Ectodermal cell (in vitro differentiated cells): ENCODE measurements at regions not wholly inside any gene's neighbourhood (a gene's known extent, or its start where the extent isn't known, plus 50 kb on each side); places are given as distances from the start of the nearest gene placed in this dataset.

Experiments used
- H3K27ac ChIP-seq: 2 replicates; pipeline ENCODE4 v1.7.0; 2013; ENCODE audit warnings: mild to moderate bottlenecking, low read depth, low read length; ENCODE audit not compliant: insufficient read depth, poor library complexity, severe bottlenecking
- H3K27me3 ChIP-seq: 2 replicates; pipeline ENCODE4 v1.7.0; 2013; ENCODE audit warnings: mild to moderate bottlenecking, low read length; ENCODE audit not compliant: insufficient read depth, control insufficient read depth, poor library complexity, severe bottlenecking
- H3K36me3 ChIP-seq: one replicate; pipeline ENCODE4 v1.7.0; 2013; ENCODE audit warnings: low read length; ENCODE audit not compliant: control insufficient read depth, insufficient read depth
- H3K4me1 ChIP-seq: one replicate; pipeline ENCODE4 v1.7.0; 2013; ENCODE audit warnings: low read length; ENCODE audit not compliant: control insufficient read depth, insufficient read depth
- H3K4me3 ChIP-seq: 2 replicates; pipeline ENCODE4 v1.7.0; 2013; ENCODE audit warnings: low read depth, low read length, control low read depth; ENCODE audit not compliant: insufficient read depth
- H3K9me3 ChIP-seq: 2 replicates; pipeline ENCODE4 v1.7.0; 2013; ENCODE audit warnings: mild to moderate bottlenecking, low read length, moderate library complexity; ENCODE audit not compliant: control insufficient read depth
- WGBS, 2 experiments: methylation state at CpG; one replicate each; pipeline ENCODE4 v1.1.7; 2013; ENCODE audit warnings: missing lambda C conversion rate in 2 of 2; 5-methylcytosine and 5-hydroxymethylcytosine counted together

DNA sequence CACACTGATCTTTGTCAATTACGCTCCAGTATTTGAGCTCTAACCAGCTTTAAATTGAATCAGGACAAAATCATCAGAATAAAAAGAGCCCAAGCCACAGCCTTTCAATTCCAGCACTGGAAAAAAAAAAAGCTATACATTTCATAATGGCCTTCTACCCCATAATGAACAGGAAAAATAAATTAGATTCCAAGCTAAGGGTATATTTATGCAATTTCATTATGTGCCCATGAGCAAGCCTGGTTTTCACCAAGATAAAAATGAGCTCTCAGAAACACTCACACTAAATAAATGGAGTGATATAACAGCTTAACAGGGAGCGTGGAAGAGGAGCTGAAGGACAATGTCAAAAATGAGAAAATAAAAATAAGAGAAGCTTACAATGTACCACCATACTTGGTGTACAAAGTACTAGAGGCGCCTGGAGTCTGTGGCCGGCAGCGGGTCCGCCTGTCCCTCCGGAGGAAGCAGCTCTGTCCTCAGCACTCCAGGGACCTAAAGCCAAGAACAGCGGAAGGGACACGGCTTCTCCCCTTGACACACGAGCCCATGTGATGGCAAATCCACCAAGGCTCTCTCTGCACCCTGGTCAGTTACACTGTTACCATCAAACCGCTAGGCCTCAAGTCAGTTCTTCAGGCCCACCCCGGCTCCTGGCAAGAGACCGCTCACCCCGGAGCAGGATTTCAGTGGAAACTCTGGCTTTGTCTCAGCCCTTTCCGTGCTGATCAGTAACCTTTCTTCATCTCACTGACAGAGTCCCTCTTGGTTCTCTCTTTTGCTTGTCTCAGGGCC, 69.6 kb downstream of the RBFOX3 start:
- 90 to 93% methylated on average over 14 to 15 of the region's 15 CpGs for WGBS, 2 experiments
- no peaks in the 10 kb centered on the region for H3K4me1 ChIP-seq
- H3K27ac ChIP-seq, result no peak overlapping the region
- H3K27me3 ChIP-seq, result no peaks in the 10 kb centered on the region
- no peaks in the 10 kb centered on the region for H3K9me3 ChIP-seq
- H3K4me3 ChIP-seq, result no peak overlapping the region
- H3K36me3 ChIP-seq, result no peaks in the 10 kb centered on the region

DNA sequence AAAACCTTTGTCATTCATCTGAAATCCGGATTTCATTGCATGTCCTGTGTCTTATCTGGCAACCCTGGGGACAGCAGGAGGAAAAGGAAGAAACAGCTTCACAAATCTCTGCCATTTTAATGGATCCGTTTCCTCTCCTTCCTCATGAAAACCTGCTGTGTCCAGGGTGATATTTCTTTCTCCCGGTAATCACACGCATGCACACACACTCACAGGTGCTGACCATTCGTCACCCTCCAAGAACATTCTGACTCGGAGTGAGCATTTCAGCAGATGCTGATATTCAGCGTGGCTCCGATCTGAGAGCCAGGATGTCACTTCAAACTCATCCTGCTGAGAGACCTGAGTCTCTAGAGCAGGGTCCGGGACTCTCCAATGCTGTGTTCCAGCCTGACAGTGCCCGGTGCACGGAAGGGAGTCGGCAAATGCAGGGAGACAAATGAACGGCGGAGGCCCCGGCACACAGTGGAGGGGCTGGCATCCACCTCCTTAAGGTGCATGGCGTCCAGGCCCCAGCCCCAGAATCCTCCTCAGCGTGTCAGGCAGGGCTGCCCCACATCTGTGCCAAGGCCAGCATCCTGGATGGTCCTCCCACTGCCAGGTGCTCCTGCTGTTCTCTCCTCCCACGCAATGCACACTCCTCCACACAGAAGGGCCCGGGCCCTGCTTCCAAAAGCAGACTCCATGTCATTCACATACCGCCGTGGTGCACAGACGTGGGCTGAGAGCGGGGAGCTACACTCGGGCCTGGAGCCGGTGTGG, 70.7 kb downstream of the RBFOX3 start:
- Histone ChIP-seq H3K9me3 (no peaks in the 10 kb centered on the region), H3K36me3 (no peaks in the 10 kb centered on the region), H3K4me1 (no peaks in the 10 kb centered on the region), H3K27ac (no peak overlapping the region), H3K4me3 (no peak overlapping the region), H3K27me3 (no peaks in the 10 kb centered on the region)
- WGBS, 2 experiments, result 95% methylated on average over 25 of the region's 25 CpGs

- H3K36me3 ChIP-seq, result no peaks in the 10 kb centered on the region
- H3K4me3 ChIP-seq, result no peak overlapping the region
- 94 to 95% methylated on average over 6 of the region's 6 CpGs for WGBS, 2 experiments
- H3K9me3 ChIP-seq, result no peaks in the 10 kb centered on the region
- no peak overlapping the region for H3K27ac ChIP-seq
- H3K27me3 ChIP-seq, result no peaks in the 10 kb centered on the region
- H3K4me1 ChIP-seq, result peaks cover 4% of the 10 kb centered on the region
These were observed 72.6 kb downstream of the RBFOX3 start for GRCh38 chr17:79538291-79538690.

DNA sequence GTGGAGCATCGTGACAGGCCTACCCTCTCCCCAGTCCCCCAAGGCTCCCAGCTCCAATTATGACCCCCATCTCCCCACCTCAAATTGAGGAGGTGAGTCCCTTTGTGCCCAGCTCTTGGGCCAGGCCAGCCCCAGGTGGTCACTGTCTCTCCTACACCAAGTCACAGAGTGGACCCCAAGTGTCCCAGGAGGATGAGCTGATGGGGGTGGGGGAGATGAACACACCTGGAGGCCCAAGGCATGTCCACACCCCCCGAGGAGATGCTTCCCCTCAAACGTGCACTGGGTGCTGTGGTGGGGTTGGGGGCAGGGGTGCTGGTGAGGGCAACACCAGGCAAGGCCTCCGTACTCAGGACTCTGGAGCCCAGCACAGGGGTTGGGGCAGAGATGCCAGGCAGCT, 73.2 kb downstream of the RBFOX3 start:
- H3K36me3 ChIP-seq, result no peaks in the 10 kb centered on the region
- H3K9me3 ChIP-seq, result no peaks in the 10 kb centered on the region
- H3K4me3 ChIP-seq, result no peak overlapping the region
- peaks cover 4% of the 10 kb centered on the region for H3K4me1 ChIP-seq
- no peak overlapping the region for H3K27ac ChIP-seq
- WGBS, 2 experiments, result 90 to 92% methylated on average over 4 of the region's 4 CpGs
- no peaks in the 10 kb centered on the region for H3K27me3 ChIP-seq

GRCh38 chr17:79537061-79537460, 73.8 kb downstream of the RBFOX3 start:
- 90 to 93% methylated on average over 7 of the region's 7 CpGs for WGBS, 2 experiments
- H3K27me3 ChIP-seq, result no peaks in the 10 kb centered on the region
- no peaks in the 10 kb centered on the region for H3K36me3 ChIP-seq
- no peaks in the 10 kb centered on the region for H3K9me3 ChIP-seq
- H3K4me1 ChIP-seq, result peaks cover 6% of the 10 kb centered on the region
- H3K27ac ChIP-seq, result no peak overlapping the region
- no peak overlapping the region for H3K4me3 ChIP-seq

- H3K4me3 ChIP-seq, result no peak overlapping the region
- WGBS, 2 experiments, result 90 to 94% methylated on average over 15 of the region's 15 CpGs
These were observed 74.5 kb downstream of the RBFOX3 start for GRCh38 chr17:79536212-79536840.

DNA sequence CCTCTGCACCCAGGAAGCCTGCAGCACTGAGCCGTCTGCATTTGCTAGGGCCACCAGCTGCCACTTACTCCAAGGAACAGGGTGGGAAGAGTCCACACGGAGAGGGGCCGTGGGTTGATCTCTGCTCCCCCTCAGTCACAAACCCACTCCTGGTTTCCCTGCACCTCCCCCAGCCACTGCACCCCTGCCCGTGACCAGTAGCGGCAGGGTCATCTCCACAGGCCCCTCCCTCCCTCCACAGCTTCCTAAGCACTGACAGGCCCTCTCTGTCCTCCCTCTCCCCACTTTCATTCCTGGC, 75.2 kb downstream of the RBFOX3 start:
- no peaks in the 10 kb centered on the region for H3K27me3 ChIP-seq
- WGBS, 2 experiments, result 88 to 90% methylated on average over 5 of the region's 5 CpGs
- H3K9me3 ChIP-seq, result no peaks in the 10 kb centered on the region
- no peak overlapping the region for H3K4me3 ChIP-seq
- H3K36me3 ChIP-seq, result no peaks in the 10 kb centered on the region
- H3K4me1 ChIP-seq, result peaks cover 11% of the 10 kb centered on the region
- no peak overlapping the region for H3K27ac ChIP-seq

More at GRCh38 chr17:79536212-79536840, 74.5 kb downstream of the RBFOX3 start:
- Histone ChIP-seq H3K36me3 (no peaks in the 10 kb centered on the region), H3K27ac (no peak overlapping the region), H3K4me1 (peaks cover 11% of the 10 kb centered on the region), H3K9me3 (no peaks in the 10 kb centered on the region), H3K27me3 (no peaks in the 10 kb centered on the region)

GRCh38 chr17:79534851-79535727, 75.8 kb downstream of the RBFOX3 start:
- Histone ChIP-seq H3K36me3 (no peaks in the 10 kb centered on the region), H3K9me3 (no peaks in the 10 kb centered on the region), H3K4me1 (peaks cover 11% of the 10 kb centered on the region), H3K4me3 (no peak overlapping the region), H3K27me3 (no peaks in the 10 kb centered on the region), H3K27ac (no peak overlapping the region)
- WGBS, 2 experiments, result 90 to 91% methylated on average over 23 of the region's 23 CpGs

DNA sequence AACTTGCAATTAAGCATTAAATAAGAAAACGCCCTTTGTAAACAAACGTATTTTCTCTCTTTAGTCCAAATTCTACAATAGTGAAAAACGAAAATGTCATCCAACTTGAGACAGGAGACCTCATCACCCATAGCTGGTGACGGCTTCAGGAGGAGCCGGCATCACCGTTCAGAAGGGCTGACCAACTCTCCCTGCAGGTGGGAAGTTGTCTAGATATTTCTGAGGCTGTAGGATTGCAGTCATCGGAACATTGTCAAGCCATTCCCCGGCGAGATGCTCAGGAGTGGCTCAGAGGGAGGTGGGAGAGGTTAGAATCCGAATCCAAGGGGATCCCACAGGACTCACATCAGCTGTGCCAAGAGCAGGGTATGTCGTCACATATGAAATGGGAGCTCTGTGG, 76.7 kb downstream of the RBFOX3 start:
- no peaks in the 10 kb centered on the region for H3K9me3 ChIP-seq
- H3K4me3 ChIP-seq, result no peak overlapping the region
- no peaks in the 10 kb centered on the region for H3K27me3 ChIP-seq
- WGBS, 2 experiments, result 93 to 95% methylated on average over 11 of the region's 11 CpGs
- H3K27ac ChIP-seq, result no peak overlapping the region
- H3K4me1 ChIP-seq, result peaks cover 16% of the 10 kb centered on the region
- no peaks in the 10 kb centered on the region for H3K36me3 ChIP-seq
